ENCODE measurements at regions not wholly inside any gene's neighbourhood (a gene's known extent, or its start where the extent isn't known, plus 50 kb on each side); places are given as distances from the start of the nearest gene placed in this dataset.

DNA sequence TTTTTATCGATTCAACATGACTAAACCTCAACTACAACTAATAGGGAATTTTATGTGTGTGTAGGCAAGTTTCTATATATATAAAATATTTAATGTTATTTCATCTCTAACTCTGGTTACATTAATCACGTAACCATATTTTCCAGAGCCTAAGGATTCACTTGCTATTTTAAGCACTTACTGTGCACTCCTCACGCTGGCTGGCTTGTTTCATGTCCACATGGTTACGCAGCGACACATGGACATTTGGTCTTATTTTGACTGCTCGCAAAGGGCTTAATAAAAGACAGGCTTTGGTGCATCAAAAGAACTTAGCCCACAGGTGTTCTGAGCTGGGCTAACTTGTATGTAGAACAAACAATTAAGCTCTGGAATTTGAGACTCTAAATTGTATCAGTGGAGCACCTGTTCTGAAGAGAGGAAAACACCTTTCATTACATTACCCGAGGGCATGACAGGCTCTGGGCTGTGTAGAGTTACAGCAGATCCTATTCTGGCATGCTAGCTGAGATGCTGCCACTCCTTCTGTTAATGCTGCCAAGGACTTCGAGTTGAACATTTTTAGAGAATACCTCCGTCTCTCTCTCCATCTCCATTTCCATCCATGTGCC, 130.0 kb upstream of the NR2F2 start:
- TF ChIP-seq POLR2A (IDR thresholded peaks at IDR 0.05) (no peak), CTCF (IDR thresholded peaks at IDR 0.05) (no peak), POLR2AphosphoS5 (IDR thresholded peaks at IDR 0.05) (no peak)
